ENCODE measurements at regions not wholly inside any gene's neighbourhood (a gene's known extent, or its start where the extent isn't known, plus 50 kb on each side); places are given as distances from the start of the nearest gene placed in this dataset.

DNA sequence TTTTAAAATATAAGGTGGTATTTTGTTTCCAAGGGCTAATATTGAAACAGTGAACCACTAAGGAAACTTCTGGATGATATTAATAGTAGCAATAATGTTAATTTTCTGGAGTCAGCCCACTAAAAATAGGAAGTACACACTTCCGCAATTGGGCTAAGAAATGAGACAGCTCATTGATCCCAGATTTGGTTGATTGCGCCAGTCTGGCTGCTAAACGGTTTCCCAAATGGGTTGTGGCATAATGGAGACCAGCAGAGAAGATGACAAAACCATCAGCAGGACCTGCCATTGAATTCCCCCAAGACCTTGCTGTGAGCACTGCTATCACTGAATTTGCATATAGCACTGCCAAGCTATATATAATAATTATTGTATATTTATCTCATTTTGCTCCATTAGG is 71.2 kb upstream of the SGK1 start:
- DNase-seq (ENCODE audit: low read depth in 1 of 2, low spot score in 2 of 2) (no peak), FAIRE-seq (no peak)
- Histone ChIP-seq H3K79me2 (ENCODE audit: control insufficient read depth in 1 of 2, insufficient read depth in 2 of 2, low read length in 2 of 2) (no peaks in the 10 kb centered on the region), H2BK120ac (replicated peaks; ENCODE audit: low read depth, low read length) (no peak overlapping the region), H4K8ac (ENCODE audit: extremely low read depth, insufficient read depth, low read length) (no peak overlapping the region), H2BK5ac (ENCODE audit: low read depth, low read length) (no peak overlapping the region), H3K79me1 (ENCODE audit: low read depth, low read length) (no peaks in the 10 kb centered on the region), H3K27me3 (replicated peaks in 1 of 4; ENCODE audit: control insufficient read depth in 3 of 4, extremely low read depth in 1 of 4, insufficient read depth in 3 of 4, low read length in 3 of 4) (no peaks in the 10 kb centered on the region), H3K27ac (ENCODE audit: low read depth, low read length) (no peak overlapping the region), H4K91ac (replicated peaks; ENCODE audit: insufficient read length, low read length) (no peak overlapping the region), H2BK12ac (ENCODE audit: low read depth, low read length) (no peak overlapping the region), H2AFZ (ENCODE audit: low read length) (no peak overlapping the region), H4K20me1 (replicated peaks in 1 of 2; ENCODE audit: control insufficient read depth in 1 of 2, insufficient read depth in 2 of 2, low read length in 2 of 2) (no peaks in the 10 kb centered on the region), H2AK5ac (ENCODE audit: low read depth, low read length) (no peak overlapping the region), H3K14ac (ENCODE audit: insufficient read length) (no peak overlapping the region), H2BK20ac (ENCODE audit: low read length) (no peak overlapping the region), H3K56ac (replicated peaks; ENCODE audit: insufficient read length, low read depth, low read length) (no peak overlapping the region), H3K9me3 (ENCODE audit: insufficient read depth in 2 of 2, low read depth in 1 of 2, low read length in 1 of 2) (no peaks in the 10 kb centered on the region), H3K4ac (replicated peaks; ENCODE audit: insufficient read length, low read depth, low read length) (no peak overlapping the region), H2BK15ac (ENCODE audit: low read length) (no peak overlapping the region), H3K23ac (ENCODE audit: insufficient read length) (no peak overlapping the region), H4K5ac (ENCODE audit: insufficient read length, low read depth, low read length) (no peak overlapping the region), H3K18ac (ENCODE audit: extremely low read depth, low read length) (no peak overlapping the region), H3K9ac (replicated peaks in 1 of 4; ENCODE audit: extremely low read depth in 1 of 4, low read depth in 3 of 4, low read length in 3 of 4) (no peak overlapping the region), H3K4me2 (ENCODE audit: insufficient read depth in 1 of 2, low read depth in 2 of 2, low read length in 2 of 2) (no peak overlapping the region), H3K4me3 (ENCODE audit: extremely low read depth in 1 of 4, insufficient read depth in 2 of 4, low read depth in 3 of 4, low read length in 4 of 4) (no peak overlapping the region), H3K23me2 (ENCODE audit: low read depth, low read length) (no peaks in the 10 kb centered on the region), H3K36me3 (ENCODE audit: control insufficient read depth in 2 of 4, insufficient read depth in 4 of 4, low read length in 3 of 4) (no peaks in the 10 kb centered on the region), H3K4me1 (replicated peaks in 1 of 4; ENCODE audit: control insufficient read depth in 3 of 4, insufficient read depth in 4 of 4, low read length in 3 of 4) (peaks cover 0 to 5% (median 1%) of the 10 kb centered on the region in 4 experiments; a peak in 3 of 7 replicates)
- POLR2A ChIA-PET (ENCODE audit: partially characterized antibody), result no interaction called here
- CTCF ChIA-PET (ENCODE audit: partially characterized antibody), result interaction anchor here (0.7 to 1.5 kb wide), 3 partner anchors 16 to 433 kb away, joined by 3 to 4 read pairs (median 3); no protein-coding TSS in a partner anchor
- TF ChIP-seq BACH1 (IDR thresholded peaks at IDR 0.05; ENCODE audit: low read length) (no peak), HDAC6 (IDR thresholded peaks at IDR 0.05; ENCODE audit: low read depth, low read length) (no peak), EGR1 (IDR thresholded peaks at IDR 0.05; ENCODE audit: borderline replicate concordance, low read depth, low read length) (no peak), SRF (IDR thresholded peaks at IDR 0.05; ENCODE audit: low read depth, low read length) (no peak), CHD2 (IDR thresholded peaks at IDR 0.05; ENCODE audit: low read length) (no peak), CTBP2 (IDR thresholded peaks at IDR 0.05; ENCODE audit: borderline replicate concordance, insufficient read depth, insufficient read length, low read length) (no peak)
- WGBS, 2 experiments (ENCODE audit: extremely low coverage in 1 of 2, insufficient coverage in 1 of 2, insufficient read length in 1 of 2, insufficient replicate concordance in 2 of 2, low coverage in 1 of 2, low lambda C conversion rate in 2 of 2, missing lambda C conversion rate in 1 of 2), result 98% methylated on average over 3 of the region's 3 CpGs; no CpG with 5 or more reads in 1 of the 2 experiments
